ENCODE measurements at regions not wholly inside any gene's neighbourhood (a gene's known extent, or its start where the extent isn't known, plus 50 kb on each side); places are given as distances from the start of the nearest gene placed in this dataset.

GRCh38 chr10:84719687-84720086 is 391.3 kb downstream of the CCSER2 start (continued):
- TF ChIP-seq, protein P1, sequence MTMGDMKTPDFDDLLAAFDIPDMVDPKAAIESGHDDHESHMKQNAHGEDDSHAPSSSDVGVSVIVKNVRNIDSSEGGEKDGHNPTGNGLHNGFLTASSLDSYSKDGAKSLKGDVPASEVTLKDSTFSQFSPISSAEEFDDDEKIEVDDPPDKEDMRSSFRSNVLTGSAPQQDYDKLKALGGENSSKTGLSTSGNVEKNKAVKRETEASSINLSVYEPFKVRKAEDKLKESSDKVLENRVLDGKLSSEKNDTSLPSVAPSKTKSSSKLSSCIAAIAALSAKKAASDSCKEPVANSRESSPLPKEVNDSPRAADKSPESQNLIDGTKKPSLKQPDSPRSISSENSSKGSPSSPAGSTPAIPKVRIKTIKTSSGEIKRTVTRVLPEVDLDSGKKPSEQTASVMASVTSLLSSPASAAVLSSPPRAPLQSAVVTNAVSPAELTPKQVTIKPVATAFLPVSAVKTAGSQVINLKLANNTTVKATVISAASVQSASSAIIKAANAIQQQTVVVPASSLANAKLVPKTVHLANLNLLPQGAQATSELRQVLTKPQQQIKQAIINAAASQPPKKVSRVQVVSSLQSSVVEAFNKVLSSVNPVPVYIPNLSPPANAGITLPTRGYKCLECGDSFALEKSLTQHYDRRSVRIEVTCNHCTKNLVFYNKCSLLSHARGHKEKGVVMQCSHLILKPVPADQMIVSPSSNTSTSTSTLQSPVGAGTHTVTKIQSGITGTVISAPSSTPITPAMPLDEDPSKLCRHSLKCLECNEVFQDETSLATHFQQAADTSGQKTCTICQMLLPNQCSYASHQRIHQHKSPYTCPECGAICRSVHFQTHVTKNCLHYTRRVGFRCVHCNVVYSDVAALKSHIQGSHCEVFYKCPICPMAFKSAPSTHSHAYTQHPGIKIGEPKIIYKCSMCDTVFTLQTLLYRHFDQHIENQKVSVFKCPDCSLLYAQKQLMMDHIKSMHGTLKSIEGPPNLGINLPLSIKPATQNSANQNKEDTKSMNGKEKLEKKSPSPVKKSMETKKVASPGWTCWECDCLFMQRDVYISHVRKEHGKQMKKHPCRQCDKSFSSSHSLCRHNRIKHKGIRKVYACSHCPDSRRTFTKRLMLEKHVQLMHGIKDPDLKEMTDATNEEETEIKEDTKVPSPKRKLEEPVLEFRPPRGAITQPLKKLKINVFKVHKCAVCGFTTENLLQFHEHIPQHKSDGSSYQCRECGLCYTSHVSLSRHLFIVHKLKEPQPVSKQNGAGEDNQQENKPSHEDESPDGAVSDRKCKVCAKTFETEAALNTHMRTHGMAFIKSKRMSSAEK (CRISPR knock-in tag; IDR thresholded peaks at IDR 0.05; ENCODE audit: borderline replicate concordance) = no peak
- no peak for TF ChIP-seq ZBTB21 (CRISPR knock-in tag; IDR thresholded peaks at IDR 0.05; ENCODE audit: borderline replicate concordance)
- no peak for TF ChIP-seq TEAD4 (CRISPR knock-in tag; IDR thresholded peaks at IDR 0.05)
- no peak for TF ChIP-seq E2F4 (CRISPR knock-in tag; IDR thresholded peaks at IDR 0.05; ENCODE audit: borderline replicate concordance, low read depth)

DNA sequence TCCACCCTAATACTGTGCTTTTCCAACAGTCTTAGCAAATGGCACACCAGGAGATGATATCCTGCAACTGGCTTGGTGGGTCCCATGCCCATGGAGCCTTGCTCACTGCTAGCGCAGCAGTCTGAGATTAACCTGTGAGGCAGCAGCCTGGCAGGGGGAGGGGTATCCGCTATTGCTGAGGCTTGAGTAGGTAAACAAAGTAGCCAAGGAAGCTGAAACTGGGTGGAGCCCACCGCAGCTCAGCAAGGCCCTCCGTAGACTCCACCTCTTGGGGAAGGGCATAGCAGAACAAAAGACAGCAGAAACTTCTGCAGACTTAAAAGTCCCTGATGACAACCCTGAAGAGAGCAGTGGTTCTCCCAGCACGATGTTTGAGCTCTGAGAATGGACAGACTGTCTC is 399.0 kb downstream of the CCSER2 start:
- ChIA-PET POLR2A (no interaction called here), CTCF (interaction anchor here (0.5 to 1.6 kb wide), 6 partner anchors 12 to 298 kb away, joined by 3 to 7 read pairs (median 4); no protein-coding TSS in a partner anchor)
- H3K4me1 Mint-ChIP-seq = 0 out of 2 replicates have a peak, but pooled peaks cover 4% of the 10 kb centered on the region
- TF ChIP-seq FOXJ3 (CRISPR knock-in tag; IDR thresholded peaks at IDR 0.05; ENCODE audit: borderline replicate concordance) (no peak), ZNF416 (CRISPR knock-in tag; IDR thresholded peaks at IDR 0.05) (no peak), SOX15 (CRISPR knock-in tag; IDR thresholded peaks at IDR 0.05) (no peak), AFF4 (CRISPR knock-in tag; IDR thresholded peaks at IDR 0.05; ENCODE audit: borderline replicate concordance) (no peak), IRF2 (CRISPR knock-in tag; IDR thresholded peaks at IDR 0.05; ENCODE audit: borderline replicate concordance, low read depth) (no peak), ZBTB21 (CRISPR knock-in tag; IDR thresholded peaks at IDR 0.05; ENCODE audit: borderline replicate concordance) (no peak), GTF2I (CRISPR knock-in tag; conservative IDR thresholded peaks at IDR 0.05) (no peak), ZNF121 (CRISPR knock-in tag; IDR thresholded peaks at IDR 0.05) (no peak), CREB1 (CRISPR knock-in tag; IDR thresholded peaks at IDR 0.05) (no peak), HMGA2 (CRISPR knock-in tag; IDR thresholded peaks at IDR 0.05) (no peak), GRHL2 (CRISPR knock-in tag; IDR thresholded peaks at IDR 0.05; ENCODE audit: insufficient replicate concordance, severe bottlenecking) (no peak), ZNF423 (CRISPR knock-in tag; IDR thresholded peaks at IDR 0.05) (no peak), MYBL2 (CRISPR knock-in tag; IDR thresholded peaks at IDR 0.05) (no peak), PRRX2 (CRISPR knock-in tag; IDR thresholded peaks at IDR 0.05) (no peak)
- TF ChIP-seq, protein P2, sequence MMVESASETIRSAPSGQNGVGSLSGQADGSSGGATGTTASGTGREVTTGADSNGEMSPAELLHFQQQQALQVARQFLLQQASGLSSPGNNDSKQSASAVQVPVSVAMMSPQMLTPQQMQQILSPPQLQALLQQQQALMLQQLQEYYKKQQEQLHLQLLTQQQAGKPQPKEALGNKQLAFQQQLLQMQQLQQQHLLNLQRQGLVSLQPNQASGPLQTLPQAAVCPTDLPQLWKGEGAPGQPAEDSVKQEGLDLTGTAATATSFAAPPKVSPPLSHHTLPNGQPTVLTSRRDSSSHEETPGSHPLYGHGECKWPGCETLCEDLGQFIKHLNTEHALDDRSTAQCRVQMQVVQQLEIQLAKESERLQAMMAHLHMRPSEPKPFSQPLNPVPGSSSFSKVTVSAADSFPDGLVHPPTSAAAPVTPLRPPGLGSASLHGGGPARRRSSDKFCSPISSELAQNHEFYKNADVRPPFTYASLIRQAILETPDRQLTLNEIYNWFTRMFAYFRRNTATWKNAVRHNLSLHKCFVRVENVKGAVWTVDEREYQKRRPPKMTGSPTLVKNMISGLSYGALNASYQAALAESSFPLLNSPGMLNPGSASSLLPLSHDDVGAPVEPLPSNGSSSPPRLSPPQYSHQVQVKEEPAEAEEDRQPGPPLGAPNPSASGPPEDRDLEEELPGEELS (CRISPR knock-in tag; IDR thresholded peaks at IDR 0.05) = no peak
- TF ChIP-seq, protein P3, sequence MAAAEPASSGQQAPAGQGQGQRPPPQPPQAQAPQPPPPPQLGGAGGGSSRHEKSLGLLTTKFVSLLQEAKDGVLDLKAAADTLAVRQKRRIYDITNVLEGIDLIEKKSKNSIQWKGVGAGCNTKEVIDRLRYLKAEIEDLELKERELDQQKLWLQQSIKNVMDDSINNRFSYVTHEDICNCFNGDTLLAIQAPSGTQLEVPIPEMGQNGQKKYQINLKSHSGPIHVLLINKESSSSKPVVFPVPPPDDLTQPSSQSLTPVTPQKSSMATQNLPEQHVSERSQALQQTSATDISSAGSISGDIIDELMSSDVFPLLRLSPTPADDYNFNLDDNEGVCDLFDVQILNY (CRISPR knock-in tag; IDR thresholded peaks at IDR 0.05) = no peak
- TF ChIP-seq, protein P4, sequence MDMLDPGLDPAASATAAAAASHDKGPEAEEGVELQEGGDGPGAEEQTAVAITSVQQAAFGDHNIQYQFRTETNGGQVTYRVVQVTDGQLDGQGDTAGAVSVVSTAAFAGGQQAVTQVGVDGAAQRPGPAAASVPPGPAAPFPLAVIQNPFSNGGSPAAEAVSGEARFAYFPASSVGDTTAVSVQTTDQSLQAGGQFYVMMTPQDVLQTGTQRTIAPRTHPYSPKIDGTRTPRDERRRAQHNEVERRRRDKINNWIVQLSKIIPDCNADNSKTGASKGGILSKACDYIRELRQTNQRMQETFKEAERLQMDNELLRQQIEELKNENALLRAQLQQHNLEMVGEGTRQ (CRISPR knock-in tag; IDR thresholded peaks at IDR 0.05) = no peak
- TF ChIP-seq, protein P5, sequence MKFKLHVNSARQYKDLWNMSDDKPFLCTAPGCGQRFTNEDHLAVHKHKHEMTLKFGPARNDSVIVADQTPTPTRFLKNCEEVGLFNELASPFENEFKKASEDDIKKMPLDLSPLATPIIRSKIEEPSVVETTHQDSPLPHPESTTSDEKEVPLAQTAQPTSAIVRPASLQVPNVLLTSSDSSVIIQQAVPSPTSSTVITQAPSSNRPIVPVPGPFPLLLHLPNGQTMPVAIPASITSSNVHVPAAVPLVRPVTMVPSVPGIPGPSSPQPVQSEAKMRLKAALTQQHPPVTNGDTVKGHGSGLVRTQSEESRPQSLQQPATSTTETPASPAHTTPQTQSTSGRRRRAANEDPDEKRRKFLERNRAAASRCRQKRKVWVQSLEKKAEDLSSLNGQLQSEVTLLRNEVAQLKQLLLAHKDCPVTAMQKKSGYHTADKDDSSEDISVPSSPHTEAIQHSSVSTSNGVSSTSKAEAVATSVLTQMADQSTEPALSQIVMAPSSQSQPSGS (CRISPR knock-in tag; IDR thresholded peaks at IDR 0.05; ENCODE audit: borderline replicate concordance, low read depth) = no peak
- no peak overlapping the region for H3K27ac Mint-ChIP-seq
- H3K9me3 Mint-ChIP-seq = peaks cover 42% of the 10 kb centered on the region
- H3K4me3 Mint-ChIP-seq = no peak overlapping the region
- peaks cover 16% of the 10 kb centered on the region for H3K36me3 Mint-ChIP-seq
- peaks cover 10% of the 10 kb centered on the region for H3K27me3 Mint-ChIP-seq (ENCODE audit: low read depth)
- peak; percentile 16 for DNase-seq (ENCODE audit: low spot score)
- peak; percentile 73 for ATAC-seq

All from WTC11 (cell line).